ENCODE measurements at regions not wholly inside any gene's neighbourhood (a gene's known extent, or its start where the extent isn't known, plus 50 kb on each side); places are given as distances from the start of the nearest gene placed in this dataset.

DNA sequence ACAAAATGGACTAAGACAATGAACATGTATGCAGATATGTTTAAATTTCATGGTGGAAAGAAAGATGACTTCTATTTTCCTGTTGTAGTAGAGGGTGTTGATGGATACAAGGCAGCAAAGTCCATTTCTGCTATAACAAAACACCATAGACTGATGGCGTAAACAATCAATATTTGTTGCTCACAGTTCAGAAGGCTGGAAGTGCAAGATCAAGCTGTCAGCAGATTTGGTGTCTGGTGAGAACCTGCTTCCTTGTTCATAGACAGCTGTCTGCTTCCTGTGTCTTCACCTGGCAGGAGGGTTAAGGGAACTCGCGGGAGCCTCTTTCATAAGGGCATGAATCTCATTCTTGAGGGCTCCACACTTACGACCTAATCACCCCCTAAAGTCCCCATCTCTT lies 83.0 kb upstream of the ELOVL5 start:
- no peak for TF ChIP-seq YY1 (IDR thresholded peaks at IDR 0.05; ENCODE audit: insufficient read depth, insufficient read length)
- no peak for TF ChIP-seq ZNF274 (IDR thresholded peaks at IDR 0.05; ENCODE audit: low read depth, low read length)
